ENCODE measurements at regions not wholly inside any gene's neighbourhood (a gene's known extent, or its start where the extent isn't known, plus 50 kb on each side); places are given as distances from the start of the nearest gene placed in this dataset.

DNA sequence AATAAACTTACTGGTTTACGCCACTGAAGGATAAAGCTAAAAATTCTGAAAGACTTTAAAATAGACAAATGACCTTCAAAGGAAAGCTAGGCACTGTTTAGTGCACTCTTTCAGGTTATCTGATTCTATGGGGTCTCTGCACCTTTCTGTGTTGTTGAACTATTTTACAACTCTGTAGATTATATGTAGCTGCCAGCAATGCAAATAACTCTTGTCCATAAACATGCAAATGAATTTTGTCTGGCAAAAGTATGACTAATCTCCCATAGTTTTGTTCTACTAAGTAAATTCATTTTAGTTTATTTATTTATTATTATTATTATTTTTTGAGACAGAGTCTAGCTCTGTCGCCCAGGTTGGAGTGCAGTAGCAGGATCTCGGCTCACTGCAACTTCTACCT lies 266.3 kb upstream of the CCDC196 start:
- in situ Hi-C loops (cut with MboI): no loop called here
- H2AFZ ChIP-seq (ENCODE audit: control insufficient read depth, low read depth, low read length): no peak overlapping the region
- H3K27me3 ChIP-seq (replicated peaks in 1 of 2; ENCODE audit: control insufficient read depth in 2 of 2, insufficient read depth in 2 of 2, low read length in 1 of 2): no peaks in the 10 kb centered on the region
- SMC1A ChIA-PET (ENCODE audit: uncharacterized antibody, unreplicated experiment): no interaction called here
- no peaks in the 10 kb centered on the region for H3K4me1 ChIP-seq (ENCODE audit: control insufficient read depth, insufficient read depth, low read length)
- 46% methylated on average over 3 of the region's 3 CpGs for WGBS (ENCODE audit: insufficient coverage, insufficient replicate concordance, low lambda C conversion rate, missing lambda C conversion rate)
- no peak overlapping the region for H3K9ac ChIP-seq (ENCODE audit: control insufficient read depth, insufficient read depth, low read length)
- CTCF ChIA-PET: no interaction called here
- no peak overlapping the region for H3K27ac ChIP-seq (ENCODE audit: control insufficient read depth, insufficient read depth)
- no peaks in the 10 kb centered on the region for H4K20me1 ChIP-seq (ENCODE audit: control insufficient read depth, insufficient read depth)
- RAD21 ChIA-PET (ENCODE audit: unreplicated experiment): no interaction called here
- H3K4me2 ChIP-seq (ENCODE audit: control insufficient read depth, insufficient read depth): no peak overlapping the region
- FAIRE-seq (no peak), ATAC-seq (no peak), DNase-seq (ENCODE audit: low read depth, low spot score) (no peak)
- no peak overlapping the region for H3K4me3 ChIP-seq
- H3K9me3 ChIP-seq (replicated peaks; ENCODE audit: control insufficient read depth, insufficient read depth, low read length): no peaks in the 10 kb centered on the region; the same call in 2 of the 3 replicates
- POLR2A ChIA-PET: no interaction called here
- H3K36me3 ChIP-seq (ENCODE audit: control insufficient read depth in 2 of 2, insufficient read depth in 2 of 2, low read length in 1 of 2): no peaks in the 10 kb centered on the region
- intact Hi-C loops (cut with micrococcal nuclease; ENCODE audit: unreplicated experiment): no loop called here
- H3K79me2 ChIP-seq (ENCODE audit: control insufficient read depth, insufficient read depth, low read length): no peaks in the 10 kb centered on the region
- no TSS peak for BruUV-seq (replicated peaks)
- TF ChIP-seq, protein P1, sequence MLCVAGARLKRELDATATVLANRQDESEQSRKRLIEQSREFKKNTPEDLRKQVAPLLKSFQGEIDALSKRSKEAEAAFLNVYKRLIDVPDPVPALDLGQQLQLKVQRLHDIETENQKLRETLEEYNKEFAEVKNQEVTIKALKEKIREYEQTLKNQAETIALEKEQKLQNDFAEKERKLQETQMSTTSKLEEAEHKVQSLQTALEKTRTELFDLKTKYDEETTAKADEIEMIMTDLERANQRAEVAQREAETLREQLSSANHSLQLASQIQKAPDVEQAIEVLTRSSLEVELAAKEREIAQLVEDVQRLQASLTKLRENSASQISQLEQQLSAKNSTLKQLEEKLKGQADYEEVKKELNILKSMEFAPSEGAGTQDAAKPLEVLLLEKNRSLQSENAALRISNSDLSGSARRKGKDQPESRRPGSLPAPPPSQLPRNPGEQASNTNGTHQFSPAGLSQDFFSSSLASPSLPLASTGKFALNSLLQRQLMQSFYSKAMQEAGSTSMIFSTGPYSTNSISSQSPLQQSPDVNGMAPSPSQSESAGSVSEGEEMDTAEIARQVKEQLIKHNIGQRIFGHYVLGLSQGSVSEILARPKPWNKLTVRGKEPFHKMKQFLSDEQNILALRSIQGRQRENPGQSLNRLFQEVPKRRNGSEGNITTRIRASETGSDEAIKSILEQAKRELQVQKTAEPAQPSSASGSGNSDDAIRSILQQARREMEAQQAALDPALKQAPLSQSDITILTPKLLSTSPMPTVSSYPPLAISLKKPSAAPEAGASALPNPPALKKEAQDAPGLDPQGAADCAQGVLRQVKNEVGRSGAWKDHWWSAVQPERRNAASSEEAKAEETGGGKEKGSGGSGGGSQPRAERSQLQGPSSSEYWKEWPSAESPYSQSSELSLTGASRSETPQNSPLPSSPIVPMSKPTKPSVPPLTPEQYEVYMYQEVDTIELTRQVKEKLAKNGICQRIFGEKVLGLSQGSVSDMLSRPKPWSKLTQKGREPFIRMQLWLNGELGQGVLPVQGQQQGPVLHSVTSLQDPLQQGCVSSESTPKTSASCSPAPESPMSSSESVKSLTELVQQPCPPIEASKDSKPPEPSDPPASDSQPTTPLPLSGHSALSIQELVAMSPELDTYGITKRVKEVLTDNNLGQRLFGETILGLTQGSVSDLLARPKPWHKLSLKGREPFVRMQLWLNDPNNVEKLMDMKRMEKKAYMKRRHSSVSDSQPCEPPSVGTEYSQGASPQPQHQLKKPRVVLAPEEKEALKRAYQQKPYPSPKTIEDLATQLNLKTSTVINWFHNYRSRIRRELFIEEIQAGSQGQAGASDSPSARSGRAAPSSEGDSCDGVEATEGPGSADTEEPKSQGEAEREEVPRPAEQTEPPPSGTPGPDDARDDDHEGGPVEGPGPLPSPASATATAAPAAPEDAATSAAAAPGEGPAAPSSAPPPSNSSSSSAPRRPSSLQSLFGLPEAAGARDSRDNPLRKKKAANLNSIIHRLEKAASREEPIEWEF (IDR thresholded peaks at IDR 0.05; ENCODE audit: insufficient replicate concordance, low read depth, low read length): no peak
- TF ChIP-seq ZNF217 (IDR thresholded peaks at IDR 0.05): no peak
- no peak for TF ChIP-seq ZNF207 (IDR thresholded peaks at IDR 0.05; ENCODE audit: borderline replicate concordance)
- TF ChIP-seq, protein P2, sequence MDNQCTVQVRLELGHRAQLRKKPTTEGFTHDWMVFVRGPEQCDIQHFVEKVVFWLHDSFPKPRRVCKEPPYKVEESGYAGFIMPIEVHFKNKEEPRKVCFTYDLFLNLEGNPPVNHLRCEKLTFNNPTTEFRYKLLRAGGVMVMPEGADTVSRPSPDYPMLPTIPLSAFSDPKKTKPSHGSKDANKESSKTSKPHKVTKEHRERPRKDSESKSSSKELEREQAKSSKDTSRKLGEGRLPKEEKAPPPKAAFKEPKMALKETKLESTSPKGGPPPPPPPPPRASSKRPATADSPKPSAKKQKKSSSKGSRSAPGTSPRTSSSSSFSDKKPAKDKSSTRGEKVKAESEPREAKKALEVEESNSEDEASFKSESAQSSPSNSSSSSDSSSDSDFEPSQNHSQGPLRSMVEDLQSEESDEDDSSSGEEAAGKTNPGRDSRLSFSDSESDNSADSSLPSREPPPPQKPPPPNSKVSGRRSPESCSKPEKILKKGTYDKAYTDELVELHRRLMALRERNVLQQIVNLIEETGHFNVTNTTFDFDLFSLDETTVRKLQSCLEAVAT (IDR thresholded peaks at IDR 0.05): no peak
- no peak for TF ChIP-seq MEF2A (IDR thresholded peaks at IDR 0.05; ENCODE audit: insufficient read depth, low read depth, low read length)
- TF ChIP-seq, protein P3, sequence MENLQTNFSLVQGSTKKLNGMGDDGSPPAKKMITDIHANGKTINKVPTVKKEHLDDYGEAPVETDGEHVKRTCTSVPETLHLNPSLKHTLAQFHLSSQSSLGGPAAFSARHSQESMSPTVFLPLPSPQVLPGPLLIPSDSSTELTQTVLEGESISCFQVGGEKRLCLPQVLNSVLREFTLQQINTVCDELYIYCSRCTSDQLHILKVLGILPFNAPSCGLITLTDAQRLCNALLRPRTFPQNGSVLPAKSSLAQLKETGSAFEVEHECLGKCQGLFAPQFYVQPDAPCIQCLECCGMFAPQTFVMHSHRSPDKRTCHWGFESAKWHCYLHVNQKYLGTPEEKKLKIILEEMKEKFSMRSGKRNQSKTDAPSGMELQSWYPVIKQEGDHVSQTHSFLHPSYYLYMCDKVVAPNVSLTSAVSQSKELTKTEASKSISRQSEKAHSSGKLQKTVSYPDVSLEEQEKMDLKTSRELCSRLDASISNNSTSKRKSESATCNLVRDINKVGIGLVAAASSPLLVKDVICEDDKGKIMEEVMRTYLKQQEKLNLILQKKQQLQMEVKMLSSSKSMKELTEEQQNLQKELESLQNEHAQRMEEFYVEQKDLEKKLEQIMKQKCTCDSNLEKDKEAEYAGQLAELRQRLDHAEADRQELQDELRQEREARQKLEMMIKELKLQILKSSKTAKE (IDR thresholded peaks at IDR 0.05; ENCODE audit: low read depth, poor library complexity, severe bottlenecking): no peak
- TF ChIP-seq CBX3 (IDR thresholded peaks at IDR 0.05; ENCODE audit: borderline replicate concordance, low read depth): no peak
- TF ChIP-seq, protein P4, sequence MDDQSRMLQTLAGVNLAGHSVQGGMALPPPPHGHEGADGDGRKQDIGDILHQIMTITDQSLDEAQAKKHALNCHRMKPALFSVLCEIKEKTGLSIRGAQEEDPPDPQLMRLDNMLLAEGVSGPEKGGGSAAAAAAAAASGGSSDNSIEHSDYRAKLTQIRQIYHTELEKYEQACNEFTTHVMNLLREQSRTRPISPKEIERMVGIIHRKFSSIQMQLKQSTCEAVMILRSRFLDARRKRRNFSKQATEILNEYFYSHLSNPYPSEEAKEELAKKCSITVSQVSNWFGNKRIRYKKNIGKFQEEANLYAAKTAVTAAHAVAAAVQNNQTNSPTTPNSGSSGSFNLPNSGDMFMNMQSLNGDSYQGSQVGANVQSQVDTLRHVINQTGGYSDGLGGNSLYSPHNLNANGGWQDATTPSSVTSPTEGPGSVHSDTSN (IDR thresholded peaks at IDR 0.05; ENCODE audit: insufficient replicate concordance, low read depth, low read length): no peak
- TF ChIP-seq, protein P5, sequence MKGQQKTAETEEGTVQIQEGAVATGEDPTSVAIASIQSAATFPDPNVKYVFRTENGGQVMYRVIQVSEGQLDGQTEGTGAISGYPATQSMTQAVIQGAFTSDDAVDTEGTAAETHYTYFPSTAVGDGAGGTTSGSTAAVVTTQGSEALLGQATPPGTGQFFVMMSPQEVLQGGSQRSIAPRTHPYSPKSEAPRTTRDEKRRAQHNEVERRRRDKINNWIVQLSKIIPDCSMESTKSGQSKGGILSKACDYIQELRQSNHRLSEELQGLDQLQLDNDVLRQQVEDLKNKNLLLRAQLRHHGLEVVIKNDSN (IDR thresholded peaks at IDR 0.05; ENCODE audit: borderline replicate concordance, extremely low read length, insufficient read depth, low read depth, low read length): no peak
- no peak for TF ChIP-seq ZNF24 (IDR thresholded peaks at IDR 0.05)
- TF ChIP-seq TCF7 (IDR thresholded peaks at IDR 0.05; ENCODE audit: borderline replicate concordance): no peak
- TF ChIP-seq MEF2B (IDR thresholded peaks at IDR 0.05; ENCODE audit: partially characterized antibody, poor library complexity, severe bottlenecking): no peak

Data from GM12878 (cell line).